HL-60 (cell line): ENCODE measurements at regions not wholly inside any gene's neighbourhood (a gene's known extent, or its start where the extent isn't known, plus 50 kb on each side); places are given as distances from the start of the nearest gene placed in this dataset.

ENCODE experiments used
- DNase-seq, 2 experiments: peaks; one replicate each; pipeline ENCODE4 v3.0.0-alpha.2; 2010 to 2020; ENCODE audit warnings: low read depth in 1 of 2, low spot score in 1 of 2
- H3K27ac ChIP-seq: fragments of 250-450 bp; sonication (Bioruptor Pico); replicated peaks from 2 replicates; pipeline ENCODE4 v1.5.1; 2020; ENCODE audit warnings: mild to moderate bottlenecking, moderate library complexity
- H3K27me3 ChIP-seq: fragments of 250-450 bp; sonication (Bioruptor Pico); 2 replicates; pipeline ENCODE4 v1.5.1; 2021; ENCODE audit warnings: mild to moderate bottlenecking, moderate library complexity; ENCODE audit not compliant: insufficient read depth, poor library complexity, severe bottlenecking
- H3K4me3 ChIP-seq: replicated peaks from 2 replicates; pipeline ENCODE4 v1.5.1; 2011; ENCODE audit warnings: mild to moderate bottlenecking, control low read depth, low read length; ENCODE audit not compliant: insufficient read depth
- CTCF ChIP-seq: IDR thresholded peaks from one replicate; pipeline ENCODE4 v1.5.1; 2011; ENCODE audit warnings: low read length, control low read depth, inconsistent platforms; ENCODE audit not compliant: insufficient read depth
- GABPA ChIP-seq: IDR thresholded peaks from 2 replicates; pipeline ENCODE4 v1.6.1; 2012; ENCODE audit warnings: low read depth
- POLR2AphosphoS5 ChIP-seq: IDR thresholded peaks from 2 replicates; pipeline ENCODE4 v1.6.1; 2012; ENCODE audit warnings: low read depth
- SPI1 ChIP-seq: IDR thresholded peaks from 2 replicates; pipeline ENCODE4 v1.6.1; 2012; ENCODE audit warnings: low read depth, mild to moderate bottlenecking, borderline replicate concordance
- TF ChIP-seq, protein P1 (sequence below): IDR thresholded peaks from 2 replicates; pipeline ENCODE4 v1.6.1; 2012; ENCODE audit warnings: low read depth; ENCODE audit not compliant: insufficient replicate concordance

DNA sequence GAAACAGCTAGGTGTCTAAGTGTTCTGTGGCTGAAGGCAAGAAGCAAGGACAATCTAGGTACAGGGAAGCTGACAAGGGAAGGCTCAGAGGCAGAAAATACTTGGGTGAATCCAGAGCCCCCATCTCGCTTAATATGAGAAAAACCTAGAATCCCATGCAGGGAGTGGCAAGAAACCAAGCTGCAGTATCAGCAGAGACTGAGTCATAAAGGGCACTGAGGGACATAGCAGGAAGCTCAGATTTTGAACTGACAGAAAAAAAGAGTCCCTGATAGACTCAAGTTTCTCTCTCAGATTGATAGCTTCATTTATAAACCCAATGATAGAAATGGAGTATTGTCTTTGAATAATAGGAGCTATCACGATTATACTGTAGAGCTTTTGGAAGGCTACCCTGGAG lies 77.3 kb upstream of the KCNJ15 start:
- DNase-seq = no peak
- H3K27ac ChIP-seq = no peak overlapping the region
- no peak overlapping the region for H3K4me3 ChIP-seq
- TF ChIP-seq, protein P1, sequence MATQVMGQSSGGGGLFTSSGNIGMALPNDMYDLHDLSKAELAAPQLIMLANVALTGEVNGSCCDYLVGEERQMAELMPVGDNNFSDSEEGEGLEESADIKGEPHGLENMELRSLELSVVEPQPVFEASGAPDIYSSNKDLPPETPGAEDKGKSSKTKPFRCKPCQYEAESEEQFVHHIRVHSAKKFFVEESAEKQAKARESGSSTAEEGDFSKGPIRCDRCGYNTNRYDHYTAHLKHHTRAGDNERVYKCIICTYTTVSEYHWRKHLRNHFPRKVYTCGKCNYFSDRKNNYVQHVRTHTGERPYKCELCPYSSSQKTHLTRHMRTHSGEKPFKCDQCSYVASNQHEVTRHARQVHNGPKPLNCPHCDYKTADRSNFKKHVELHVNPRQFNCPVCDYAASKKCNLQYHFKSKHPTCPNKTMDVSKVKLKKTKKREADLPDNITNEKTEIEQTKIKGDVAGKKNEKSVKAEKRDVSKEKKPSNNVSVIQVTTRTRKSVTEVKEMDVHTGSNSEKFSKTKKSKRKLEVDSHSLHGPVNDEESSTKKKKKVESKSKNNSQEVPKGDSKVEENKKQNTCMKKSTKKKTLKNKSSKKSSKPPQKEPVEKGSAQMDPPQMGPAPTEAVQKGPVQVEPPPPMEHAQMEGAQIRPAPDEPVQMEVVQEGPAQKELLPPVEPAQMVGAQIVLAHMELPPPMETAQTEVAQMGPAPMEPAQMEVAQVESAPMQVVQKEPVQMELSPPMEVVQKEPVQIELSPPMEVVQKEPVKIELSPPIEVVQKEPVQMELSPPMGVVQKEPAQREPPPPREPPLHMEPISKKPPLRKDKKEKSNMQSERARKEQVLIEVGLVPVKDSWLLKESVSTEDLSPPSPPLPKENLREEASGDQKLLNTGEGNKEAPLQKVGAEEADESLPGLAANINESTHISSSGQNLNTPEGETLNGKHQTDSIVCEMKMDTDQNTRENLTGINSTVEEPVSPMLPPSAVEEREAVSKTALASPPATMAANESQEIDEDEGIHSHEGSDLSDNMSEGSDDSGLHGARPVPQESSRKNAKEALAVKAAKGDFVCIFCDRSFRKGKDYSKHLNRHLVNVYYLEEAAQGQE = no peak
- TF ChIP-seq GABPA (no peak), POLR2AphosphoS5 (no peak), SPI1 (no peak), CTCF (no peak)
- no peaks in the 10 kb centered on the region for H3K27me3 ChIP-seq

- no peak for TF ChIP-seq SPI1
- no peak for TF ChIP-seq GABPA
- TF ChIP-seq POLR2AphosphoS5 = no peak
- TF ChIP-seq, protein P1 = no peak
- TF ChIP-seq CTCF = no peak
- Histone ChIP-seq H3K27me3 (no peaks in the 10 kb centered on the region), H3K27ac (no peak overlapping the region), H3K4me3 (no peak overlapping the region)
- no peak for DNase-seq
Observed at GRCh38 chr21:38181096-38181495, 75.7 kb upstream of the KCNJ15 start.

GRCh38 chr21:38182370-38182985 lies 74.3 kb upstream of the KCNJ15 start:
- H3K4me3 ChIP-seq = no peak overlapping the region
- DNase-seq = no peak
- H3K27me3 ChIP-seq = no peaks in the 10 kb centered on the region
- TF ChIP-seq CTCF = no peak
- TF ChIP-seq, protein P1 = no peak
- H3K27ac ChIP-seq = no peak overlapping the region
